Esophagus squamous epithelium (tissue), 4 donors: ENCODE measurements at regions not wholly inside any gene's neighbourhood (a gene's known extent, or its start where the extent isn't known, plus 50 kb on each side); places are given as distances from the start of the nearest gene placed in this dataset.

Experiments
- POLR2A ChIP-seq, 4 donors: fragments of 450-650 bp; IDR thresholded peaks; one replicate each; pipeline ENCODE4 v1.6.1; 2017; ENCODE audit warnings: antibody characterized with exemption in 4 of 4, mild to moderate bottlenecking in 4 of 4, moderate library complexity in 3 of 4
- TF ChIP-seq, protein P1 (sequence below), 6 experiments: fragments of 450-650 bp in 4 of 6; fragments of 200-600 bp in 2 of 6; sonication (generic) in 2 of 6; IDR thresholded peaks; one replicate each; pipeline ENCODE4 v1.5.1; 2016 to 2019; ENCODE audit warnings: antibody characterized with exemption in 6 of 6, mild to moderate bottlenecking in 4 of 6, moderate library complexity in 4 of 6

DNA sequence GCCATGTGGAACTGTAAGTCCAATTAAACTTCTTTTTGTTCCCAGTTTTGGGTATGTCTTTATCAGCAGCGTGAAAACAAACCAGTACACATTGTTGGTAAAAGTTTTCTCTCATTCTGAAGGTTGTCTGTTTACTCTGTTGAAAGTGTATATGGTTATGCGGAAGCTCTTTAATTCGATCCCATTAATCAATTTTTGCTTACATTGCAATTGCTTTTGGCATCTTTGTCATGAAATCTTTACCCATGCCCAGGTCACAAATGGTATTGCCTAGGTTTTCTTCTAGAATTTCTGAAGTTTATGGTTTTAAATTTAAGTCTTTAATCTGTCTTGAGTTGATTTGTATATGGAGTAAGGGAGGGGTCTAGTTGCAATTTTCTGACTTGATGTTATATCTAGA, 1901.9 kb downstream of the MAT2B start:
- TF ChIP-seq POLR2A (IDR thresholded peaks at IDR 0.05), result no peak
- TF ChIP-seq, protein P1, sequence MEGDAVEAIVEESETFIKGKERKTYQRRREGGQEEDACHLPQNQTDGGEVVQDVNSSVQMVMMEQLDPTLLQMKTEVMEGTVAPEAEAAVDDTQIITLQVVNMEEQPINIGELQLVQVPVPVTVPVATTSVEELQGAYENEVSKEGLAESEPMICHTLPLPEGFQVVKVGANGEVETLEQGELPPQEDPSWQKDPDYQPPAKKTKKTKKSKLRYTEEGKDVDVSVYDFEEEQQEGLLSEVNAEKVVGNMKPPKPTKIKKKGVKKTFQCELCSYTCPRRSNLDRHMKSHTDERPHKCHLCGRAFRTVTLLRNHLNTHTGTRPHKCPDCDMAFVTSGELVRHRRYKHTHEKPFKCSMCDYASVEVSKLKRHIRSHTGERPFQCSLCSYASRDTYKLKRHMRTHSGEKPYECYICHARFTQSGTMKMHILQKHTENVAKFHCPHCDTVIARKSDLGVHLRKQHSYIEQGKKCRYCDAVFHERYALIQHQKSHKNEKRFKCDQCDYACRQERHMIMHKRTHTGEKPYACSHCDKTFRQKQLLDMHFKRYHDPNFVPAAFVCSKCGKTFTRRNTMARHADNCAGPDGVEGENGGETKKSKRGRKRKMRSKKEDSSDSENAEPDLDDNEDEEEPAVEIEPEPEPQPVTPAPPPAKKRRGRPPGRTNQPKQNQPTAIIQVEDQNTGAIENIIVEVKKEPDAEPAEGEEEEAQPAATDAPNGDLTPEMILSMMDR (IDR thresholded peaks at IDR 0.05), result no peak
